ENCODE measurements at regions not wholly inside any gene's neighbourhood (a gene's known extent, or its start where the extent isn't known, plus 50 kb on each side); places are given as distances from the start of the nearest gene placed in this dataset.

GRCh38 chr3:168544097-168544957 lies 448.6 kb upstream of the GOLIM4 start:
- DNase-seq (ENCODE audit: extremely low read depth, low read depth): no peak
- no peak for TF ChIP-seq CTCF (IDR thresholded peaks at IDR 0.05; ENCODE audit: low read depth, low read length)

DNA sequence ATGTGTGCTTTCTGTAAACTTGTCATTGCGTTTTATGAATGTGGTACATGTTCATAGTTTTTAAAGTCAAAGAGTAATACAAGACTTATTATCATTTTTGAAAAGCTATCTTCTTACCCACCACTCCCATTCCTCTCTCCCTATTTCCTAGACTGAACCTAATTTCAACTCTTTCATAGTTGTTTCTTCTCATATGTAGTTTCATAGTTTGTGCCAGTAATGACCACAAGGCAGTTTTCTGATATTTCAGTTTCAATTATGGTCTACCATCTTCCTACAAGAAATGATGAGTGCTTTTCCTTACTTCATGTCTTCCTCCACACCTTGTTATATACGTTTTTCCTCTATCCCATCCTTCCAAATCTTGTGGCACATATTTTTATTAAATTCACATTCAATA lies 445.0 kb upstream of the GOLIM4 start:
- TF ChIP-seq CTCF (IDR thresholded peaks at IDR 0.05; ENCODE audit: low read depth, low read length): no peak
- no peak for DNase-seq (ENCODE audit: extremely low read depth, low read depth)

DNA sequence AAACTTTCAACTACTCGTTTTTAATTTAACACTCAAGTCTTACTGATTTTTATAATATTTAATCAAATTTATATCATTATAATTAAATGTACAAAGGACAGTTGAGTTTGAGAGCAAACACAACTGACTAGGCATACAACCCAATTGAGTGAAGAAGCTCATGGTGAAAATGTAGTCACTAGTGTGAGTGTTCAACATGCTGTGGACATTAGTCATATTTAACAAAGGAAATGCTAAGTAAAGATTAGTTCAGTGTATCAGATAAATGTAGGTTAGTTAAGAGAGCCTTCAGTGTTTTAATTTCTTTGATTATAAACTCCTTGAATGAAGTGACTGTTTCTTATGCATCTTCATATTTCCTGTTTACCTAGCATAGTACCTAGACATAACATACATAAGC lies 444.2 kb upstream of the GOLIM4 start:
- TF ChIP-seq CTCF (IDR thresholded peaks at IDR 0.05; ENCODE audit: low read depth, low read length): no peak
- DNase-seq (ENCODE audit: extremely low read depth, low read depth): no peak

DNA sequence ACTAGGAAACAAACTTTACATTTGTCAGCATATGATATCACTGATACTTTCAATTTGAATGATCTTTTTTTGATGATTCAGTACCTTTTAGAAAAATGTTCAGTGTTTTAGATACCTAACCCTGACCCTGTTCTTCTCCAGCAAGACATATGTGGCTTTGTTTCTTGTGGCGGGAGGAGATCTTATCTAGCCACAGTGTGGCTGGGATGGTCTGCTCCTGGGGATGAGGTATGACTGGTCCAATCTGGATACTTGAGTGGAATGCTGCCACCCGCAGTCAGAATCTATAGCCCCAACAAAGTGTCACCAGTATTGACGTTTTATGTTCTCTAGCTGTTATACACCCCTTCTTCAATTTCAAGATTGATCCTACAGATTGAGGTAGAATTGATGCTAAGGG lies 439.0 kb upstream of the GOLIM4 start:
- no peak for DNase-seq (ENCODE audit: extremely low read depth, low read depth)
- TF ChIP-seq CTCF (IDR thresholded peaks at IDR 0.05; ENCODE audit: low read depth, low read length): no peak

DNA sequence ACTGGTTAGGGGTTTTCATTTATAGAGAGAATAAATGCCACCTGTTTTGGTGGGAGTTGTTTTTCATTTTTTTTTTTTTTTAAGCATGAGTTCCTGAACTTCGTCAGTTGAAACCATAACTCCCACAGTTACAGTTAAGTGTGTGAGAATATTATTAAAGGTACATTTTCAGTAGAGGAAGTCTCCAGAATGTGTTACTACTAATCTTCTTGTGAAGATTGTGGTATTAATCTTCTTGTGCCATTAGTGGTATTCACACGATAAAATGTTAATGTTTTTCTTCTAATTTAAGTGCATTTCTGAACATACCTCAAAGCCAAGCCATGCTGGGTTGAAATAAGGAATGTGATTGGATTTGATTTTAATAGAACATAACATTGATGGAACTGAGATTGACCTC lies 437.9 kb upstream of the GOLIM4 start:
- no peak for DNase-seq (ENCODE audit: extremely low read depth, low read depth)
- TF ChIP-seq CTCF (IDR thresholded peaks at IDR 0.05; ENCODE audit: low read depth, low read length): no peak

- DNase-seq (ENCODE audit: extremely low read depth, low read depth): no peak
- no peak for TF ChIP-seq CTCF (IDR thresholded peaks at IDR 0.05; ENCODE audit: low read depth, low read length)
These were observed 436.4 kb upstream of the GOLIM4 start for GRCh38 chr3:168532135-168532534.

DNA sequence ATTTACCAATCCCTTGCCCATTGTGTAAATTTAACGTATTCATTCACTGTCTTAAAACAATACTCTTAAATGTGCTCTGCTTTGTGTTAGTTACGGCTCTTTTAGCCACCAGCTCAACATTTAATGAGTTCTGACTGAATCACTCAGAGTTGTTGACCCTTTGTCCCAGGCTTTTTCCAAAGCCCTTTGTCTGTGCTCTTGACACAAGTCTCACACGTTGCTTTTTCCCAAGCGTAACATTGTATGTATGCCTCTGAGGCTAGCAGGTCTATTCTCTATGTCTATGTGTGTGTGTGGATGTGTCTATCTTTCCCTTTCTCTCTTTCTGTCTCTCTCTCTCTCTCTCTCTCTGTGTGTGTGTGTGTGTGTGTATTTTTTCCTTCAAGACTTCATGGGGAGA lies 435.4 kb upstream of the GOLIM4 start:
- no peak for DNase-seq (ENCODE audit: extremely low read depth, low read depth)
- no peak for TF ChIP-seq CTCF (IDR thresholded peaks at IDR 0.05; ENCODE audit: low read depth, low read length)

All from AG09319 (cell line).